IMR-90 (cell line): ENCODE measurements at regions not wholly inside any gene's neighbourhood (a gene's known extent, or its start where the extent isn't known, plus 50 kb on each side); places are given as distances from the start of the nearest gene placed in this dataset.

Experiments used
- ATAC-seq: fragments of 200-7000 bp; cut with Tn5 transposase; 2 replicates; pipeline ENCODE4 v1.9.1; 2020; ENCODE audit warnings: low read depth, mild to moderate bottlenecking, moderate library complexity
- BruUV-seq: library from RNA; stranded (reverse); fragments of 400-500 nt; replicated peaks from 2 replicates; lab custom pipeline; 2021; lab: Mats Ljungman, UMichigan
- CTCF ChIA-PET: fragments of 300-600 bp; formaldehyde crosslinking; extraction: SDS; loops from one replicate; lab custom pipeline; 2021; ENCODE audit warnings: antibody characterized with exemption; lab: Yijun Ruan, JAX
- POLR2A ChIA-PET: fragments of 300-600 bp; sonication (Branson Sonifier 250); formaldehyde crosslinking; loops from one replicate; lab custom pipeline; 2022; ENCODE audit warnings: antibody characterized with exemption; ENCODE audit not compliant: unreplicated experiment; lab: Charles Lee
- DNase-seq: peaks from one replicate; pipeline ENCODE4 v3.0.0; 2013
- H2AFZ ChIP-seq: replicated peaks from 2 replicates; pipeline ENCODE3; 2013; ENCODE audit warnings: low read length, mild to moderate bottlenecking; ENCODE audit not compliant: poor library complexity
- H2AK5ac ChIP-seq: 2 replicates; pipeline ENCODE4 v1.6.1; 2013; ENCODE audit warnings: low read depth, low read length, inconsistent platforms
- H2AK9ac ChIP-seq: replicated peaks from 2 replicates; pipeline ENCODE3; 2013; ENCODE audit warnings: mild to moderate bottlenecking, low read depth, low read length, moderate library complexity; ENCODE audit not compliant: poor library complexity
- H2BK120ac ChIP-seq: 2 replicates; pipeline ENCODE4 v1.6.1; 2013; ENCODE audit warnings: low read depth, low read length, inconsistent platforms
- H2BK15ac ChIP-seq: 3 replicates; pipeline ENCODE4 v1.6.1; 2013; ENCODE audit warnings: low read depth, low read length, inconsistent platforms
- H2BK20ac ChIP-seq: 2 replicates; pipeline ENCODE4 v1.6.1; 2013; ENCODE audit warnings: low read depth, mild to moderate bottlenecking, inconsistent platforms, low read length, moderate library complexity
- H2BK5ac ChIP-seq: 2 replicates; pipeline ENCODE4 v1.6.1; 2013; ENCODE audit warnings: mild to moderate bottlenecking, low read depth, low read length, inconsistent platforms; ENCODE audit not compliant: poor library complexity, severe bottlenecking
- H3K14ac ChIP-seq: replicated peaks from 2 replicates; pipeline ENCODE4 v1.6.1; 2013; ENCODE audit warnings: low read depth, low read length, inconsistent platforms
- H3K18ac ChIP-seq: 2 replicates; pipeline ENCODE4 v1.6.1; 2013; ENCODE audit warnings: low read depth, low read length, control low read depth
- H3K23ac ChIP-seq: 2 replicates; pipeline ENCODE4 v1.6.1; 2013; ENCODE audit warnings: low read depth, low read length, inconsistent platforms
- H3K27ac ChIP-seq: 2 replicates; pipeline ENCODE4 v1.5.1; 2013; ENCODE audit warnings: mild to moderate bottlenecking, control low read depth, low read length; ENCODE audit not compliant: insufficient read depth
- H3K27me3 ChIP-seq: 2 replicates; pipeline ENCODE4 v1.6.1; 2013; ENCODE audit warnings: low read length; ENCODE audit not compliant: control insufficient read depth, insufficient read depth
- H3K36me3 ChIP-seq: 2 replicates; pipeline ENCODE4 v1.6.1; 2013; ENCODE audit warnings: low read length, mixed read lengths; ENCODE audit not compliant: control insufficient read depth, insufficient read depth
- H3K4ac ChIP-seq: 2 replicates; pipeline ENCODE4 v1.6.1; 2013; ENCODE audit warnings: low read depth, low read length, inconsistent platforms
- H3K4me1 ChIP-seq: 2 replicates; pipeline ENCODE4 v1.6.1; 2013; ENCODE audit warnings: low read length, mixed read lengths; ENCODE audit not compliant: control insufficient read depth, insufficient read depth
- H3K4me2 ChIP-seq: 2 replicates; pipeline ENCODE4 v1.6.1; 2013; ENCODE audit warnings: low read depth, mild to moderate bottlenecking, control low read depth, low read length, moderate library complexity
- H3K4me3 ChIP-seq: 2 replicates; pipeline ENCODE4 v1.5.1; 2013; ENCODE audit warnings: low read depth, mild to moderate bottlenecking, control low read depth, low read length, moderate library complexity; ENCODE audit not compliant: insufficient read depth
- H3K56ac ChIP-seq: 2 replicates; pipeline ENCODE4 v1.6.1; 2013; ENCODE audit warnings: low read length, inconsistent platforms; ENCODE audit not compliant: insufficient read depth; ENCODE audit errors: extremely low read depth
- H3K79me1 ChIP-seq, 2 experiments: 2 replicates each; pipeline ENCODE4 v1.6.1; 2013; ENCODE audit warnings: low read length in 2 of 2, inconsistent platforms in 1 of 2, low read depth in 1 of 2
- H3K9ac ChIP-seq: 2 replicates; pipeline ENCODE4 v1.6.1; 2013; ENCODE audit warnings: low read depth, low read length, control low read depth
- H3K9me1 ChIP-seq: 2 replicates; pipeline ENCODE4 v1.6.1; 2013; ENCODE audit warnings: low read length, inconsistent platforms; ENCODE audit not compliant: insufficient read depth
- H3K9me3 ChIP-seq: 2 replicates; pipeline ENCODE4 v1.6.1; 2013; ENCODE audit warnings: low read length; ENCODE audit not compliant: control insufficient read depth, insufficient read depth
- H4K20me1 ChIP-seq: 2 replicates; pipeline ENCODE4 v1.6.1; 2013; ENCODE audit warnings: low read length, inconsistent platforms; ENCODE audit not compliant: insufficient read depth
- H4K5ac ChIP-seq: 2 replicates; pipeline ENCODE4 v1.6.1; 2013; ENCODE audit warnings: mild to moderate bottlenecking, low read depth, low read length, control low read depth
- H4K8ac ChIP-seq, 2 experiments: 2 replicates each; pipeline ENCODE4 v1.6.1; 2013; ENCODE audit warnings: low read depth in 2 of 2, low read length in 2 of 2, control low read depth in 1 of 2, inconsistent platforms in 1 of 2
- H4K91ac ChIP-seq: 2 replicates; pipeline ENCODE4 v1.6.1; 2013; ENCODE audit warnings: low read depth, low read length, inconsistent platforms; ENCODE audit not compliant: insufficient read depth
- BHLHE40 ChIP-seq: fragments of 150-350 bp; IDR thresholded peaks from 2 replicates; pipeline ENCODE4 v1.6.1; 2016; ENCODE audit warnings: mild to moderate bottlenecking, low read depth, low read length
- CEBPB ChIP-seq: IDR thresholded peaks from 2 replicates; pipeline ENCODE4 v1.6.1; 2012; ENCODE audit warnings: low read depth, low read length, improper control_type of control experiment
- CHD1 ChIP-seq: IDR thresholded peaks from 2 replicates; pipeline ENCODE4 v1.6.1; 2012; ENCODE audit warnings: low read depth, low read length, improper control_type of control experiment
- MAZ ChIP-seq: IDR thresholded peaks from 2 replicates; pipeline ENCODE4 v1.6.1; 2012; ENCODE audit warnings: low read depth, mild to moderate bottlenecking, low read length, improper control_type of control experiment, moderate library complexity, borderline replicate concordance
- MXI1 ChIP-seq: IDR thresholded peaks from 2 replicates; pipeline ENCODE4 v1.6.1; 2012; ENCODE audit warnings: low read depth, mild to moderate bottlenecking, low read length, moderate library complexity, borderline replicate concordance
- POLR2A ChIP-seq: IDR thresholded peaks from 2 replicates; pipeline ENCODE4 v1.6.1; 2012; ENCODE audit warnings: mild to moderate bottlenecking, low read depth, low read length
- RAD21 ChIP-seq: IDR thresholded peaks from 2 replicates; pipeline ENCODE4 v1.6.1; 2012; ENCODE audit warnings: low read length, improper control_type of control experiment
- RCOR1 ChIP-seq: IDR thresholded peaks from 2 replicates; pipeline ENCODE4 v1.6.1; 2012; ENCODE audit warnings: mild to moderate bottlenecking, low read length, improper control_type of control experiment; ENCODE audit not compliant: insufficient replicate concordance
- RFX5 ChIP-seq: IDR thresholded peaks from 2 replicates; pipeline ENCODE4 v1.8.0; 2012; ENCODE audit warnings: low read depth, mild to moderate bottlenecking, low read length, moderate library complexity
- WGBS, 2 experiments: methylation state at CpG; one replicate each; pipeline versions ENCODE4 v1.1.5 to v1.1.7; 2013; ENCODE audit warnings: missing lambda C conversion rate in 2 of 2; ENCODE audit not compliant: insufficient read length in 1 of 2; ENCODE audit errors: extremely low coverage in 2 of 2; 5-methylcytosine and 5-hydroxymethylcytosine counted together
- dilution Hi-C: fragments of 300-500 bp; cut with HindIII; formaldehyde crosslinking; loops from one replicate; pipeline ENCODE4 v1.14.3; 2018; ENCODE audit warnings: low sequenced_read_pairs; ENCODE audit not compliant: unreplicated experiment
- in situ Hi-C: fragments of 300-500 bp; cut with MboI; formaldehyde crosslinking; loops from 3 replicates; pipeline ENCODE4 v1.14.3; 2019; ENCODE audit warnings: low sequenced_read_pairs, inconsistent platforms, mixed read lengths
- intact Hi-C: fragments of 100-400 bp; cut with micrococcal nuclease; formaldehyde crosslinking; loops from 2 replicates; pipeline ENCODE4 v1.10.0; 2022
- TF ChIP-seq, protein P1 (sequence below): conservative IDR thresholded peaks from 2 replicates; pipeline ENCODE4 v1.5.1; 2012; ENCODE audit warnings: mild to moderate bottlenecking, low read depth, low read length, improper control_type of control experiment
- TF ChIP-seq, protein P2 (sequence below): fragments of 150-350 bp; IDR thresholded peaks from 2 replicates; pipeline ENCODE4 v1.6.1; 2017; ENCODE audit warnings: mild to moderate bottlenecking, antibody characterized with exemption, low read length, low read depth
- TF ChIP-seq, protein P3 (sequence below): fragments of 150-350 bp; IDR thresholded peaks from 2 replicates; pipeline ENCODE4 v1.6.1; 2016; ENCODE audit warnings: low read depth, mild to moderate bottlenecking, low read length, moderate library complexity, borderline replicate concordance

DNA sequence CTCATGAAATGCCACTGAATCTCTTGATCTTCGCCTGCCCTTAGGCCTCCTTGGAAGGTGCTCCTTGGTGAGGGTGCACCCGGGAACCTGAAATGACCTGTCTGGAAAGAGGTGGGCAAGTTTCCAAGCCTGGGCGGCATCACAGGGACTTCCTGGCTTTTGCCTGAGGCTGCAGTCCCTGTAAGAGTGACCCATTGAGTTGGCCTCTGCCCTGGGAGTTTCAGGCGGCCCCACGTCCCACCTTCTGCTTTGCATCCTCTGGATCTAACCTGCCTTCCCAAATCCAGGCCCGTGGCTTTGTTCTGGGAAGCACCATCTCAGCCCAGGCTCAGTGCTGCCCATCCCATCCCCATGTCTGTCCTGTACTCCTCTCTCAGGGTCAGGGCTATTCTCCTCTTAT is 356.4 kb downstream of the RPS24 start:
- no peaks in the 10 kb centered on the region for H3K4me1 ChIP-seq

More for the DNA sequence above, 356.4 kb downstream of the RPS24 start:
- no TSS peak for BruUV-seq
- Histone ChIP-seq H2BK120ac (no peak overlapping the region), H2BK15ac (no peak overlapping the region), H3K4me3 (no peak overlapping the region), H4K8ac (no peak overlapping the region), H2AK5ac (no peak overlapping the region), H2BK20ac (no peak overlapping the region), H3K9ac (no peak overlapping the region), H3K18ac (no peak overlapping the region), H3K23ac (no peak overlapping the region), H3K36me3 (no peaks in the 10 kb centered on the region), H2BK5ac (no peak overlapping the region), H4K20me1 (no peaks in the 10 kb centered on the region), H4K5ac (no peak overlapping the region), H3K27me3 (peaks cover 51% of the 10 kb centered on the region), H2AFZ (no peak overlapping the region), H3K27ac (no peak overlapping the region), H3K9me3 (no peaks in the 10 kb centered on the region), H3K4me2 (no peak overlapping the region), H2AK9ac (no peak overlapping the region), H4K91ac (no peak overlapping the region), H3K79me1 (no peaks in the 10 kb centered on the region), H3K14ac (no peak overlapping the region), H3K56ac (no peak overlapping the region), H3K9me1 (no peaks in the 10 kb centered on the region), H3K4ac (no peak overlapping the region)
- TF ChIP-seq, protein P1, sequence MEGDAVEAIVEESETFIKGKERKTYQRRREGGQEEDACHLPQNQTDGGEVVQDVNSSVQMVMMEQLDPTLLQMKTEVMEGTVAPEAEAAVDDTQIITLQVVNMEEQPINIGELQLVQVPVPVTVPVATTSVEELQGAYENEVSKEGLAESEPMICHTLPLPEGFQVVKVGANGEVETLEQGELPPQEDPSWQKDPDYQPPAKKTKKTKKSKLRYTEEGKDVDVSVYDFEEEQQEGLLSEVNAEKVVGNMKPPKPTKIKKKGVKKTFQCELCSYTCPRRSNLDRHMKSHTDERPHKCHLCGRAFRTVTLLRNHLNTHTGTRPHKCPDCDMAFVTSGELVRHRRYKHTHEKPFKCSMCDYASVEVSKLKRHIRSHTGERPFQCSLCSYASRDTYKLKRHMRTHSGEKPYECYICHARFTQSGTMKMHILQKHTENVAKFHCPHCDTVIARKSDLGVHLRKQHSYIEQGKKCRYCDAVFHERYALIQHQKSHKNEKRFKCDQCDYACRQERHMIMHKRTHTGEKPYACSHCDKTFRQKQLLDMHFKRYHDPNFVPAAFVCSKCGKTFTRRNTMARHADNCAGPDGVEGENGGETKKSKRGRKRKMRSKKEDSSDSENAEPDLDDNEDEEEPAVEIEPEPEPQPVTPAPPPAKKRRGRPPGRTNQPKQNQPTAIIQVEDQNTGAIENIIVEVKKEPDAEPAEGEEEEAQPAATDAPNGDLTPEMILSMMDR, result no peak
- TF ChIP-seq, protein P2, sequence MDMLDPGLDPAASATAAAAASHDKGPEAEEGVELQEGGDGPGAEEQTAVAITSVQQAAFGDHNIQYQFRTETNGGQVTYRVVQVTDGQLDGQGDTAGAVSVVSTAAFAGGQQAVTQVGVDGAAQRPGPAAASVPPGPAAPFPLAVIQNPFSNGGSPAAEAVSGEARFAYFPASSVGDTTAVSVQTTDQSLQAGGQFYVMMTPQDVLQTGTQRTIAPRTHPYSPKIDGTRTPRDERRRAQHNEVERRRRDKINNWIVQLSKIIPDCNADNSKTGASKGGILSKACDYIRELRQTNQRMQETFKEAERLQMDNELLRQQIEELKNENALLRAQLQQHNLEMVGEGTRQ, result no peak
- TF ChIP-seq MXI1 (no peak), RCOR1 (no peak), RFX5 (no peak), RAD21 (no peak), BHLHE40 (no peak), POLR2A (no peak), MAZ (no peak), CHD1 (no peak), CEBPB (no peak)
- TF ChIP-seq, protein P3, sequence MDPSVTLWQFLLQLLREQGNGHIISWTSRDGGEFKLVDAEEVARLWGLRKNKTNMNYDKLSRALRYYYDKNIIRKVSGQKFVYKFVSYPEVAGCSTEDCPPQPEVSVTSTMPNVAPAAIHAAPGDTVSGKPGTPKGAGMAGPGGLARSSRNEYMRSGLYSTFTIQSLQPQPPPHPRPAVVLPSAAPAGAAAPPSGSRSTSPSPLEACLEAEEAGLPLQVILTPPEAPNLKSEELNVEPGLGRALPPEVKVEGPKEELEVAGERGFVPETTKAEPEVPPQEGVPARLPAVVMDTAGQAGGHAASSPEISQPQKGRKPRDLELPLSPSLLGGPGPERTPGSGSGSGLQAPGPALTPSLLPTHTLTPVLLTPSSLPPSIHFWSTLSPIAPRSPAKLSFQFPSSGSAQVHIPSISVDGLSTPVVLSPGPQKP, result no peak
- no peak for ATAC-seq
- DNase-seq, result no peak
- POLR2A ChIA-PET, result no interaction called here
- CTCF ChIA-PET, result no interaction called here
- intact Hi-C loops (no loop called here), in situ Hi-C loops (no loop called here), dilution Hi-C loops (no loop called here)
- 100% methylated on average over 2 of the region's 6 CpGs; no CpG with 5 or more reads in 1 of the 2 experiments for whole genome bisulfite sequencing, 2 experiments
